ENCODE measurements at regions not wholly inside any gene's neighbourhood (a gene's known extent, or its start where the extent isn't known, plus 50 kb on each side); places are given as distances from the start of the nearest gene placed in this dataset.

GRCh38 chr21:18461743-18462142 is 58.2 kb upstream of the TMPRSS15 start:
- TF ChIP-seq CTCF (IDR thresholded peaks at IDR 0.05), result no peak
- no peak for TF ChIP-seq REST (IDR thresholded peaks at IDR 0.05; ENCODE audit: insufficient read depth in 1 of 2, low read depth in 2 of 2, low read length in 1 of 2)
